ENCODE measurements at regions not wholly inside any gene's neighbourhood (a gene's known extent, or its start where the extent isn't known, plus 50 kb on each side); places are given as distances from the start of the nearest gene placed in this dataset.

DNA sequence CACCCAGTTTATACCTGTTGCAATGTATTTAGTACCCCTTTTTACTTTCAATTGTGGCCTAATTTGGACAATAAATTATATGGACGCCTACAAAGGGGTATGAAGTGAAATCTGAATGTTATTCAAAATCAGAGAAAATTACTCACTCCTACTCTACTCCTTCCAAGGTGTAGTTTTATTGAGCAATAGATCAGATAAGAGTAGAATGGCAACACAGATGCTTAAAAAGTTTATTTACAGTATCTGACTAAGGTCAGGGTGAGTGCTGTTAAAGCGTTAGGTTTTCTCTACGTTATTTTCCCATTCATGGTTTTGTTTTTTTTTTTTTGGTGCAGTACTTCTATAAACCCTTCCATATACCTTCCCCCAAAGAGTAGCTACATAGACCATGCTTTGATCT lies 805.6 kb downstream of the KCNA4 start:
- H3K9me3 ChIP-seq = no peaks in the 10 kb centered on the region
- ATAC-seq (replicated peaks in 1 of 4) = no peak
- Mint-ChIP-seq H3K36me3 (no peaks in the 10 kb centered on the region), H3K4me3 (no peak overlapping the region), H3K9me3 (peaks cover 15 to 24% (median 16%) of the 10 kb centered on the region in 3 donors), H3K27ac (no peak overlapping the region), H3K27me3 (no peaks in the 10 kb centered on the region), H3K4me1 (no peaks in the 10 kb centered on the region)
- no peaks in the 10 kb centered on the region for H3K4me1 ChIP-seq (ENCODE audit: control insufficient read depth in 1 of 2, extremely low read depth in 1 of 2, insufficient read depth in 2 of 2, low read length in 2 of 2)
- no peak overlapping the region for H3K27ac ChIP-seq (ENCODE audit: low read length)
- no CpG with 5 or more reads among the region's 3 CpGs for whole genome bisulfite sequencing (ENCODE audit: insufficient coverage)
- ChIA-PET POLR2A (no interaction called here), CTCF (no interaction called here)
- H3K4me3 ChIP-seq (ENCODE audit: control insufficient read depth in 1 of 2, extremely low read depth in 1 of 2, low read length in 1 of 2) = no peak overlapping the region
- H3K27me3 ChIP-seq (replicated peaks in 1 of 2; ENCODE audit: control insufficient read depth in 2 of 2, extremely low read depth in 1 of 2, insufficient read depth in 2 of 2, low read length in 1 of 2) = no peaks in the 10 kb centered on the region
- no peak for DNase-seq
- H3K36me3 ChIP-seq (ENCODE audit: control insufficient read depth in 2 of 2, extremely low read depth in 1 of 2, insufficient read depth in 1 of 2, low read length in 1 of 2) = no peaks in the 10 kb centered on the region

DNA sequence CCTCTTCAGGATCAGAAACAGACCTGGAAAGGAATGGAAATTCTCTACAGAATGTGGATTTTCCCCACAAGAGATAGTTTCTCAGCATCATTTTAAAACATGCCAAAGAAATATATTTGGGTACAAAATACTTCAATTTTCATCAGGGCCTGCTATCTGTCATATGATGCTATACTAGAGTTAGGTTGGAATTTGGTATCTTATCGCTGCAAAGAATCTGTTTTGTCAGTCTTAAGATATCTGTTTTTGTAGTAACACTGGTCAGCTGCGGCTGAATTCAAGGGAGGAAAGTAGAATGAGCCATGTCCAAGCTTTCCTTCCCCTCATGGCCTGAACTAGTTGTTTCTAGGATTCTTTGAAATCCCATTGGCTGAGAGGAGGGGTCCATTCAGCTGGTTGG lies 806.4 kb downstream of the KCNA4 start:
- no peaks in the 10 kb centered on the region for H3K36me3 ChIP-seq (ENCODE audit: control insufficient read depth in 2 of 2, extremely low read depth in 1 of 2, insufficient read depth in 1 of 2, low read length in 1 of 2)
- no peaks in the 10 kb centered on the region for H3K27me3 ChIP-seq (replicated peaks in 1 of 2; ENCODE audit: control insufficient read depth in 2 of 2, extremely low read depth in 1 of 2, insufficient read depth in 2 of 2, low read length in 1 of 2)
- H3K4me3 ChIP-seq (ENCODE audit: control insufficient read depth in 1 of 2, extremely low read depth in 1 of 2, low read length in 1 of 2) = no peak overlapping the region
- H3K9me3 ChIP-seq = no peaks in the 10 kb centered on the region
- POLR2A ChIA-PET = no interaction called here
- H3K27ac ChIP-seq (ENCODE audit: low read length) = no peak overlapping the region
- Mint-ChIP-seq H3K27ac (no peak overlapping the region), H3K27me3 (no peaks in the 10 kb centered on the region), H3K9me3 (peaks cover 13 to 20% (median 16%) of the 10 kb centered on the region in 3 donors), H3K4me3 (no peak overlapping the region), H3K4me1 (no peaks in the 10 kb centered on the region), H3K36me3 (no peaks in the 10 kb centered on the region)
- no peak for ATAC-seq (replicated peaks in 1 of 4)
- WGBS (ENCODE audit: insufficient coverage) = no CpG with 5 or more reads among the region's 2 CpGs
- H3K4me1 ChIP-seq (ENCODE audit: control insufficient read depth in 1 of 2, extremely low read depth in 1 of 2, insufficient read depth in 2 of 2, low read length in 2 of 2) = no peaks in the 10 kb centered on the region
- CTCF ChIA-PET = no interaction called here
- no peak for DNase-seq

DNA sequence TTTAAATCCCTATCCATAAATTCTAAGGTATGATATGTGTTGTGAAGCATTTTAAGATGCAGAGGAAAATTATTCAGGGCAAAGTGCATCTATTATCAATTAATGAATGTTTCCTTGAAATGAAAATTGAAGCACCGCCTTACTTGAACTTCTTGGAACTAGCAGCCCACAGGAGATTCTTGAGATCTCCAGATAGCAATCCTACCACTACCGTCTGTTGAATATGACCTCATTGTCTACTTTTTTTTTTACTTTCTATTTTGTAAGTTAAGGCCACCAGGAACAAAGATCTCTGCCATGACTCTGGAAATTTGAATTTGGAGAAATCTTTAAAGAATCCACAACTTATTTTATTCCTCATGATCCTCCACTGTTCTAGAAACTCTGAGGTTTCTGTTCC lies 808.7 kb downstream of the KCNA4 start:
- H3K4me3 Mint-ChIP-seq = no peak overlapping the region
- H3K9me3 Mint-ChIP-seq = peaks cover 12 to 22% (median 13%) of the 10 kb centered on the region in 3 donors
- no peak overlapping the region for H3K27ac Mint-ChIP-seq
- H3K27me3 ChIP-seq (replicated peaks in 1 of 2; ENCODE audit: control insufficient read depth in 2 of 2, extremely low read depth in 1 of 2, insufficient read depth in 2 of 2, low read length in 1 of 2) = no peaks in the 10 kb centered on the region
- POLR2A ChIA-PET = no interaction called here
- no peak overlapping the region for H3K27ac ChIP-seq (ENCODE audit: low read length)
- no peaks in the 10 kb centered on the region for H3K9me3 ChIP-seq
- H3K27me3 Mint-ChIP-seq = no peaks in the 10 kb centered on the region
- H3K4me3 ChIP-seq (ENCODE audit: control insufficient read depth in 1 of 2, extremely low read depth in 1 of 2, low read length in 1 of 2) = no peak overlapping the region
- DNase-seq (no peak), ATAC-seq (replicated peaks in 1 of 4) (no peak)
- CTCF ChIA-PET = no interaction called here
- no peaks in the 10 kb centered on the region for H3K4me1 ChIP-seq (ENCODE audit: control insufficient read depth in 1 of 2, extremely low read depth in 1 of 2, insufficient read depth in 2 of 2, low read length in 2 of 2)
- H3K36me3 ChIP-seq (ENCODE audit: control insufficient read depth in 2 of 2, extremely low read depth in 1 of 2, insufficient read depth in 1 of 2, low read length in 1 of 2) = no peaks in the 10 kb centered on the region
- 100% methylated on average over 1 of the region's 2 CpGs for WGBS (ENCODE audit: insufficient coverage)
- H3K36me3 Mint-ChIP-seq = no peaks in the 10 kb centered on the region
- H3K4me1 Mint-ChIP-seq = no peaks in the 10 kb centered on the region

DNA sequence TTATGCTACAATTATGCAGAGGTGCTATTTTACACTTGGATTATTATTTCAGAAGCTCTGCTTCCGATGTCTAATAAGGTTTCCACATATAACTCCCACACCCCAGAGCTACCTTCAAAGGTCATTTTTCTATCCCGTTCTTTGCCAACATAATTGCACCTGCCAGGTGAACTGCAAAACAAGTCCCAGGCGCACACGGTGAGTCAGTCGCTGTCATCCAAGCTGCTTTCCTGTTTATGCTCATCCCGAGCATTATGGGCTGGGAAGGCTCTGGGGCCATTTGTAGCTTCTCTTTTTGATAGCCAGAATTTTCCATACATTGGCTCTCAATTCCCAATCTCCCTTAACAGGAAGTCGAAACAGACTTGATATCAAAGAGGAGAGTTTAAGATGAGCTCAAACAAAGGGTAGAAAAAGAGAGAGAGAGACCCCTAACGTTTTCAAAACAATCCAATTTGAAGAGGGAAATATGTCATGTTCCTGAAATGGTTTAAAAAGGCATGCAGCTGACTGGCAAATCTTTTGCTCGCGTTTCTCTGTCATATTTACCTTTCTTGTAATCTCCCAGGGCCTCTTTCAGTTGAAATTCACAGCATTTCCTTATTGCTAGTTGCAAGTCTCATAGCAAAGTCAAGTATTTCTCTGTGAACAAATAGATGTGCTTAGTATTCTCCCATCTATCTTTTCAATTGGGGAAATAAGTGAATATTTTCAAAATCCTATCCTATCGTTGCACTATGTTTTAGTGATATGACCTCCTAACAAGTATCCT lies 815.9 kb downstream of the KCNA4 start:
- no peaks in the 10 kb centered on the region for H3K4me1 ChIP-seq (ENCODE audit: control insufficient read depth in 1 of 2, extremely low read depth in 1 of 2, insufficient read depth in 2 of 2, low read length in 2 of 2)
- ATAC-seq (replicated peaks in 1 of 4) (no peak), DNase-seq (no peak)
- 97% methylated on average over 5 of the region's 11 CpGs for WGBS (ENCODE audit: insufficient coverage)
- Mint-ChIP-seq H3K27me3 (no peaks in the 10 kb centered on the region), H3K36me3 (no peaks in the 10 kb centered on the region), H3K4me1 (no peaks in the 10 kb centered on the region), H3K4me3 (no peak overlapping the region), H3K27ac (no peak overlapping the region), H3K9me3 (peaks cover 4 to 18% (median 8%) of the 10 kb centered on the region in 3 donors)
- H3K27me3 ChIP-seq (replicated peaks in 1 of 2; ENCODE audit: control insufficient read depth in 2 of 2, extremely low read depth in 1 of 2, insufficient read depth in 2 of 2, low read length in 1 of 2) = no peaks in the 10 kb centered on the region
- H3K36me3 ChIP-seq (ENCODE audit: control insufficient read depth in 2 of 2, extremely low read depth in 1 of 2, insufficient read depth in 1 of 2, low read length in 1 of 2) = no peaks in the 10 kb centered on the region
- no peaks in the 10 kb centered on the region for H3K9me3 ChIP-seq
- H3K4me3 ChIP-seq (ENCODE audit: control insufficient read depth in 1 of 2, extremely low read depth in 1 of 2, low read length in 1 of 2) = no peak overlapping the region
- H3K27ac ChIP-seq (ENCODE audit: low read length) = no peak overlapping the region
- ChIA-PET CTCF (no interaction called here), POLR2A (no interaction called here)

DNA sequence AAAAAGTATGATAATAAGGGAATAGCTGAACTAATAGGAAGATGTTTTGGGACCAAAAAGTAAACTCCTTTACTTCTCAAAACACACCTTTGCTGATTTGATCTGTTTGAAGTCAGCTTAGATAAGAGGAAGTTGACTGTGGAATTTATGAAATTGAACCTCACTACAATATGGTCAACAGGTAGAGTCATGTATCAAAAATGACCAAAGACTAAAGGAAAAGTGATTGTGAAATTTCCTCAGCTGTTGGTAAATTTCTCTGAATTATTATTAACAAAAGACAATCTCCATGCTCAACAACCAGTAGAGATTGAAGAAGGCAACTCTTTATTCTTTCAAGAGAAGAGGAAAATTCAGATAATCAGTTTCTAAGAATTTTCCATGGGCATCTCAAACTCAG lies 826.5 kb downstream of the KCNA4 start:
- Mint-ChIP-seq H3K27me3 (no peaks in the 10 kb centered on the region), H3K27ac (no peak overlapping the region), H3K4me1 (no peaks in the 10 kb centered on the region), H3K4me3 (no peak overlapping the region), H3K9me3 (peaks cover 3 to 17% (median 8%) of the 10 kb centered on the region in 3 donors), H3K36me3 (no peaks in the 10 kb centered on the region)
- POLR2A ChIA-PET = no interaction called here
- H3K36me3 ChIP-seq (ENCODE audit: control insufficient read depth in 2 of 2, extremely low read depth in 1 of 2, insufficient read depth in 1 of 2, low read length in 1 of 2) = no peaks in the 10 kb centered on the region
- CTCF ChIA-PET = no interaction called here
- DNase-seq (no peak), ATAC-seq (replicated peaks in 1 of 4) (no peak)
- no peak overlapping the region for H3K27ac ChIP-seq (ENCODE audit: low read length)
- H3K4me3 ChIP-seq (ENCODE audit: control insufficient read depth in 1 of 2, extremely low read depth in 1 of 2, low read length in 1 of 2) = no peak overlapping the region
- H3K27me3 ChIP-seq (replicated peaks in 1 of 2; ENCODE audit: control insufficient read depth in 2 of 2, extremely low read depth in 1 of 2, insufficient read depth in 2 of 2, low read length in 1 of 2) = no peaks in the 10 kb centered on the region
- no peaks in the 10 kb centered on the region for H3K9me3 ChIP-seq
- H3K4me1 ChIP-seq (ENCODE audit: control insufficient read depth in 1 of 2, extremely low read depth in 1 of 2, insufficient read depth in 2 of 2, low read length in 2 of 2) = no peaks in the 10 kb centered on the region

DNA sequence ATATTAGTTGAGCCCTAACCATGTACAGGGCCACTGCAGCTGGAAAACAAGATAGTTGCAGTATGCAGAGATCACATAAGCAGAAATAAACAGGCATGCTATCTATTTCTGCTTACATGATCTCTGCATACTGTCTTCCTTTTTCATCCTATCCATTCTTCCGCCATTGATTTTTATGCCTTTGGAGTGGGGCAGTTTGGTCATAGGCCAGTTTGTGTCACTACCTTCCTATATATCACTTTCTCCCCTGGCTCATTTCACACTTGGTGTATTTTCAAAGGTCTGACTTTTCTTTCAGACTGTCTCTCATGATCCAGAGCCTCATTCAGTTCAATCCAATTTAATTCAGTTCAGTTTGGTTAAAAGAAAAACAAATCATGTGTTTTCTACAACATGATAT lies 829.6 kb downstream of the KCNA4 start:
- CTCF ChIA-PET = no interaction called here
- Histone ChIP-seq H3K9me3 (no peaks in the 10 kb centered on the region), H3K27ac (ENCODE audit: low read length) (no peak overlapping the region), H3K4me1 (ENCODE audit: control insufficient read depth in 1 of 2, extremely low read depth in 1 of 2, insufficient read depth in 2 of 2, low read length in 2 of 2) (no peaks in the 10 kb centered on the region), H3K4me3 (ENCODE audit: control insufficient read depth in 1 of 2, extremely low read depth in 1 of 2, low read length in 1 of 2) (no peak overlapping the region), H3K27me3 (replicated peaks in 1 of 2; ENCODE audit: control insufficient read depth in 2 of 2, extremely low read depth in 1 of 2, insufficient read depth in 2 of 2, low read length in 1 of 2) (no peaks in the 10 kb centered on the region), H3K36me3 (ENCODE audit: control insufficient read depth in 2 of 2, extremely low read depth in 1 of 2, insufficient read depth in 1 of 2, low read length in 1 of 2) (no peaks in the 10 kb centered on the region)
- no peaks in the 10 kb centered on the region for H3K27me3 Mint-ChIP-seq
- H3K4me1 Mint-ChIP-seq = no peaks in the 10 kb centered on the region
- no peaks in the 10 kb centered on the region for H3K36me3 Mint-ChIP-seq
- peaks cover 8 to 13% (median 12%) of the 10 kb centered on the region in 3 donors for H3K9me3 Mint-ChIP-seq
- no peak for ATAC-seq (replicated peaks in 1 of 4)
- POLR2A ChIA-PET = no interaction called here
- DNase-seq = no peak
- no peak overlapping the region for H3K27ac Mint-ChIP-seq
- WGBS (ENCODE audit: insufficient coverage) = no CpG with 5 or more reads among the region's 1 CpG
- no peak overlapping the region for H3K4me3 Mint-ChIP-seq
